Fibroblast of pulmonary artery (primary cell): ENCODE measurements at regions not wholly inside any gene's neighbourhood (a gene's known extent, or its start where the extent isn't known, plus 50 kb on each side); places are given as distances from the start of the nearest gene placed in this dataset.

ENCODE experiments used
- DNase-seq: peaks from one replicate; pipeline ENCODE4 v3.0.0-alpha.2; 2010; ENCODE audit warnings: low read depth
- H3K4me3 ChIP-seq: replicated peaks from 2 replicates; pipeline ENCODE4 v1.5.1; 2011; ENCODE audit warnings: low read depth, mild to moderate bottlenecking, control low read depth, low read length, moderate library complexity
- TF ChIP-seq, protein P1 (sequence below): IDR thresholded peaks from 2 replicates; pipeline ENCODE4 v1.5.1; 2011; ENCODE audit warnings: mild to moderate bottlenecking, control low read depth, low read length, inconsistent platforms; ENCODE audit errors: missing control alignments

DNA sequence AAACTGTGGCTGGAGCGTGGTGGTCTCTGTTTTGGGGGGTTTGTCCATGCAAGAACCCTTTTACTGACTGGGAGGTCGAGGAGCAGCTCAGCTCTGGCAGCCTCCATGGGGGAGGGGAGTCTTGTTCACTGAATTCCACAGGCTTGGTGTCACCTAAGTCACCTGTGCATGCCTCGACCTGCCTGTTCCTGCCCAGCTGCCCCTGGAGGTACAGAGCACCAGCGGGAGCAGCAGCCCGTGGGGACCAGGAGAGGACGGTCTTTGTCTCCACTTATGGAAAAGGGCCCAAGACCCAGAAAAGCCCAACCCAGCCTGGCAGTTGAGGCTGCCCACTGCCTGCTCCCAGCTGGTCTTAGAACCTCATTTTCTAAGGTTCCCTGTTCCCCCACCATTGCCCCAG, 168.7 kb upstream of the AGAP1 start:
- TF ChIP-seq, protein P1, sequence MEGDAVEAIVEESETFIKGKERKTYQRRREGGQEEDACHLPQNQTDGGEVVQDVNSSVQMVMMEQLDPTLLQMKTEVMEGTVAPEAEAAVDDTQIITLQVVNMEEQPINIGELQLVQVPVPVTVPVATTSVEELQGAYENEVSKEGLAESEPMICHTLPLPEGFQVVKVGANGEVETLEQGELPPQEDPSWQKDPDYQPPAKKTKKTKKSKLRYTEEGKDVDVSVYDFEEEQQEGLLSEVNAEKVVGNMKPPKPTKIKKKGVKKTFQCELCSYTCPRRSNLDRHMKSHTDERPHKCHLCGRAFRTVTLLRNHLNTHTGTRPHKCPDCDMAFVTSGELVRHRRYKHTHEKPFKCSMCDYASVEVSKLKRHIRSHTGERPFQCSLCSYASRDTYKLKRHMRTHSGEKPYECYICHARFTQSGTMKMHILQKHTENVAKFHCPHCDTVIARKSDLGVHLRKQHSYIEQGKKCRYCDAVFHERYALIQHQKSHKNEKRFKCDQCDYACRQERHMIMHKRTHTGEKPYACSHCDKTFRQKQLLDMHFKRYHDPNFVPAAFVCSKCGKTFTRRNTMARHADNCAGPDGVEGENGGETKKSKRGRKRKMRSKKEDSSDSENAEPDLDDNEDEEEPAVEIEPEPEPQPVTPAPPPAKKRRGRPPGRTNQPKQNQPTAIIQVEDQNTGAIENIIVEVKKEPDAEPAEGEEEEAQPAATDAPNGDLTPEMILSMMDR, result no peak
- no peak overlapping the region for H3K4me3 ChIP-seq
- no peak for DNase-seq

DNA sequence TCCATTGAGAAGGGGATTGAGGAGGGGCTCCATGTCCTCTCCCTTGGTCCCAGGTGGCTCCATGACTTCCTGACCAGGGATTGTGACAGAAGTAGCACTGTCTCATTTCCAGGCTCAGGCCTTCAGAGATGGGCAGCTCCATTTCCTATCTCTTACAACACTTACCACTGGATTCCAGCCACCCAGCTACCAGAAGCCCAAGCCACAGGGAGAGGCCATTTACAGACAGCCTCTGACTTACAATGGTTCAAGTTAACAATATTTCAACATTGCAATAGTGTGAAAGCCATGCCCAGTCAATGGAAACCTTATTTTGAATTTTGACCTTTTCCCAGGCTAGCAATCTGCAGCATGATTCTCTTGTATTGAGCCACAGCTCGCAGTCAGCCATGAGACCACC, 164.9 kb upstream of the AGAP1 start:
- TF ChIP-seq, protein P1, result no peak
- DNase-seq, result no peak
- H3K4me3 ChIP-seq, result no peak overlapping the region

DNA sequence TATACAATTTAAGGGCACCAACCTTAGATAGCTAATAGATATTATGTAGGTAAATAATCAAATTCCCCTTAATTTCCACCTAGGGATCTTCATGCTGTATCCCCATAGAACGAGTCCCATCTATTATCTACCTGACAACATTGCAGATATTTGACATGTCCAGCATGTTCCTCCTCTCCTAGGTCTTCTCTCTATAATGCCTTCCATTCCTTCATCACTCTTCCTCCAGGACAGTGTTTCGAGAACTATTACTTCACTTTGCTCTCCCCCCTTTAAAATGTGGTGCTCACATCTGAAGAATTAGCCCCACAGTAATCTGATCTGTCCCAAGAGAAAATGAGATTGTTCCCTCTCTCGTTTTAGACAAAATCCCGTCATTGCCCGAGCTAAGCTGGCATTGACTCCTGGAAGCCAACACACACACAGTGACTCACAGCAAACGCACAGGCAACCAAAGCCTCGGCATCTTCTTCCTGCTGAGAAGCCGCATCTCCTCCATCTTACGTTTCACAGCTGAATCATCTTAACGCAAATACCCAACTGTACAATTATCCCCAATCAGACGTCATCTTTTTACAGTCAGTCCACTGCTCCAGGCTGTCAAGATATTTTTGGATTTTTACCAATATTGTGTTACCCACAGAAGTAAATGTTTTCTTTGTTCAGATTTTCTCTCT, 162.9 kb upstream of the AGAP1 start:
- TF ChIP-seq, protein P1, result no peak
- no peak overlapping the region for H3K4me3 ChIP-seq
- peak; percentile 57 for DNase-seq

DNA sequence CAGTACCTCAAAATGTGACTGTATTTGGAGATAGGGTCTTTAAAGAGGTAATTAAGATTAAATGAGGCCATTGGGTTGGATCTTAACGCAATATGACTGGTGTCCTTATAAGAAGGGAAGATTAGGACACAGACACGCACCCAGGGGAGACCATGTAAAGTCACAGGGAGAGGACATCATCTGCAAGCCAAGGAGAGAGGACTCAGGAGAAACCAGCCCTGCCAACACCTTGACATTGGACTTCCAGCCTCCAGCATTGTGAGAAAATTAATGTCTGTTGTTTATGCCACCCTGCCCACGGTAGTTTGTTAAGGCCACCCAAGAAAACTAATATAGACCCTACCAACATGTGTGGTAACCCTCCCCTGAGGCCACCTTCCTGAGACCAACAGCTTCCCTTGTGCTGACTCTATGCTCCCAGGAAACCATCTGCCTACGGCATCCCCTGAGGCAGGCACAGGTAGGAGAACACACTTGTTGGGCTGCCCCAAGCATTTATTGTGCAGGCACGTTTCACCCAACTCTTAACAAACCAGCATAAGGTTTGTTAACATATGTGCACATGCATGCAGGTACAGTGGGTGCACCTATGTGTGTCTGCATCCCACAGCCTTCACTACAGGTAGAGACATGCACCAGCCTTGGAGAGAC, 161.5 kb upstream of the AGAP1 start:
- TF ChIP-seq, protein P1, result no peak
- no peak for DNase-seq
- H3K4me3 ChIP-seq, result no peak overlapping the region

DNA sequence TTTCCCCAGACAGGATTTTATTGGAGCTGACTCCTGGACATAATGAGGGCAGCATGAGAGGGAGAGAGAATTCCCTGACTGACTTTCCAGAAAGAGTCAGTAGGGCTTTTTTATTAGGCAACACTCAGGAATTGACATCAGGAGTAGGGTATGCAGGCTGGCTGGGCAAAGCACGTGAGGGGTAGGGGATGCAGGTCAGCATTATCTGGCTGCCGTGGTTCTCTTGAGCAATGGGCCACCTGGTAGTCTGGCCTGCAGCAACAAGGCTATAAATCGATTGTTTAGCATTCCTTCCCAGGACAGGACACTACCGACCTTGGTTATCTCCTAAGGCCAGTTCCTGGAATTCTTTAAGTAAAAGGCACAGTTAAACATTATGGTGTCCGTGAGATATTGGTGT, 160.8 kb upstream of the AGAP1 start:
- TF ChIP-seq, protein P1, result no peak
- DNase-seq, result no peak
- no peak overlapping the region for H3K4me3 ChIP-seq

DNA sequence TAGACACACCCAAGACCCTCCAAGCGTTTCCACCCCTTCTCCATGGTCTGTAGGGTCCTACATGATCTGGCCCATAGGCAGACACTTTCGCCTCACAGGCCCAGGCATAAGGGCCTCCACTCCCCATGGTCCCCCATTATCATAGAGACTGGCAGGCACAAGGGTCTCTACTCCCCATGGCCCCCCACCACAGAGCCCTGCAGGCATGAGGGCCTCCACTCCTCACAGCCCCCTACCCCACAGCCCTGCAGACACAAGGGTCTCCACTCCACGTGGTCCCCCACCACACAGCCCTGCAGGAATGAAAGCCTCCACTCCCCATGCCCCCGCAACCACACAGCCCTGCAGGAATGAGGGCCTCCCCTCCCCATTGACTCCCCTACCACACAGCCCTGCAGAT, 159.7 kb upstream of the AGAP1 start:
- TF ChIP-seq, protein P1, result no peak
- H3K4me3 ChIP-seq, result no peak overlapping the region
- no peak for DNase-seq
